Activated effector memory CD4-positive, alpha-beta T cell treated with anti-CD3 and anti-CD28 coated beads, Interleukin-2, amount 50 U/mL, for 16 hours (primary cell): ENCODE measurements at regions not wholly inside any gene's neighbourhood (a gene's known extent, or its start where the extent isn't known, plus 50 kb on each side); places are given as distances from the start of the nearest gene placed in this dataset.
"Not testable (repeated sequence)": the region's sequence is repeated elsewhere in the genome, so short reads cannot be mapped to it uniquely, and the experiment has no call there.

Source experiments
- DNase-seq: peaks from one replicate; pipeline ENCODE4 v3.0.0-alpha.2; 2020

GRCh38 chr11:104774578-104774977, 123.7 kb downstream of the CASP12 start:
- no peak for DNase-seq

- no peak for DNase-seq
These were observed 125.4 kb downstream of the CASP12 start for GRCh38 chr11:104772806-104773241.

- no peak for DNase-seq
These were observed 126.5 kb downstream of the CASP12 start for GRCh38 chr11:104771763-104772162.

- DNase-seq = not testable (repeated sequence)
These were observed 127.2 kb downstream of the CASP12 start for GRCh38 chr11:104771046-104771445.

GRCh38 chr11:104765401-104766095, 132.7 kb downstream of the CASP12 start:
- no peak for DNase-seq

- no peak for DNase-seq
These were observed 133.6 kb downstream of the CASP12 start for GRCh38 chr11:104764710-104765045.

- DNase-seq = no peak
These were observed 134.1 kb downstream of the CASP12 start for GRCh38 chr11:104763930-104764709.

GRCh38 chr11:104761511-104761910, 136.7 kb downstream of the CASP12 start:
- DNase-seq = no peak

- DNase-seq = no peak
These were observed 138.8 kb downstream of the CASP12 start for GRCh38 chr11:104759464-104759863.

GRCh38 chr11:104738918-104739317, 159.3 kb downstream of the CASP12 start:
- DNase-seq = no peak

GRCh38 chr11:104738208-104738607, 160.1 kb downstream of the CASP12 start:
- DNase-seq = no peak

- no peak for DNase-seq
These were observed 161.8 kb downstream of the CASP12 start for GRCh38 chr11:104736502-104736901.

GRCh38 chr11:104734998-104735397, 163.3 kb downstream of the CASP12 start:
- DNase-seq = no peak

GRCh38 chr11:104731890-104732289, 166.4 kb downstream of the CASP12 start:
- DNase-seq = no peak

- DNase-seq = no peak
These were observed 169.3 kb downstream of the CASP12 start for GRCh38 chr11:104728927-104729326.

GRCh38 chr11:104727768-104728167, 170.5 kb downstream of the CASP12 start:
- DNase-seq = no peak

GRCh38 chr11:104727095-104727494, 171.2 kb downstream of the CASP12 start:
- DNase-seq = no peak

- no peak for DNase-seq
These were observed 172.4 kb downstream of the CASP12 start for GRCh38 chr11:104725796-104726408.

- no peak for DNase-seq
These were observed 184.9 kb downstream of the CASP12 start for GRCh38 chr11:104713401-104713800.

GRCh38 chr11:104705490-104706190, 192.6 kb downstream of the CASP12 start:
- DNase-seq = peak; percentile 87

GRCh38 chr11:104704888-104705287, 193.4 kb downstream of the CASP12 start:
- no peak for DNase-seq

- DNase-seq = no peak
These were observed 194.0 kb downstream of the CASP12 start for GRCh38 chr11:104704146-104704830.

GRCh38 chr11:104700609-104701008, 197.7 kb downstream of the CASP12 start:
- no peak for DNase-seq
